AG09319 (cell line): ENCODE measurements at regions not wholly inside any gene's neighbourhood (a gene's known extent, or its start where the extent isn't known, plus 50 kb on each side); places are given as distances from the start of the nearest gene placed in this dataset.
"Not testable (repeated sequence)": the region's sequence is repeated elsewhere in the genome, so short reads cannot be mapped to it uniquely, and the experiment has no call there.

ENCODE experiments used
- DNase-seq: peaks from one replicate; pipeline ENCODE4 v3.0.0-alpha.2; 2010; ENCODE audit warnings: low read depth; ENCODE audit errors: extremely low read depth
- CTCF ChIP-seq: IDR thresholded peaks from 2 replicates; pipeline ENCODE4 v1.5.1; 2011; ENCODE audit warnings: low read depth, mild to moderate bottlenecking, inconsistent platforms, low read length, moderate library complexity

- TF ChIP-seq CTCF = no peak
- DNase-seq = no peak
Observed at GRCh38 chr4:9594948-9595347, 150.7 kb downstream of the DEFB131A start.

GRCh38 chr4:9595531-9595930, 151.3 kb downstream of the DEFB131A start:
- not testable (repeated sequence) for DNase-seq

GRCh38 chr4:9599266-9599665, 155.1 kb downstream of the DEFB131A start:
- DNase-seq = no peak
- TF ChIP-seq CTCF = no peak

DNA sequence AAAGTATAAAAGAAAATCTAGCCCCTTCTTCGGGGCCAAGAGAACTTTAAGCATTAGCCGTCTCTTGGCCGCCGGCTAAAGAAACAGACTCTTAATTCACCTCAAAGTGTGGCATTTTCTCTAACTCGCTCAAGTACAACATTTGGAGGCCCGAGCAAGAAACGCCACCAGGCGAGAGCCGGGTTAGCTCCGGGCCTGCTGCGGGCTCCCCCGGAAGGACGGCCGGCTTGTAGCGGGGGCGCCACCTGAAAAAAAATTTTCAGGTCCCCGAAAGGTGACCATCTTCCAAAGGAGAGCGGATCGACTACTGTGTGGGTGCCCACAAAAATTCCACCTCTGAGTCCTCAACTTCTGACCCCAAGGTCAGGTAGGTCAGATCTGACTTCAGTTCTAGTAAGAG, 156.0 kb downstream of the DEFB131A start:
- TF ChIP-seq CTCF = no peak
- no peak for DNase-seq

DNA sequence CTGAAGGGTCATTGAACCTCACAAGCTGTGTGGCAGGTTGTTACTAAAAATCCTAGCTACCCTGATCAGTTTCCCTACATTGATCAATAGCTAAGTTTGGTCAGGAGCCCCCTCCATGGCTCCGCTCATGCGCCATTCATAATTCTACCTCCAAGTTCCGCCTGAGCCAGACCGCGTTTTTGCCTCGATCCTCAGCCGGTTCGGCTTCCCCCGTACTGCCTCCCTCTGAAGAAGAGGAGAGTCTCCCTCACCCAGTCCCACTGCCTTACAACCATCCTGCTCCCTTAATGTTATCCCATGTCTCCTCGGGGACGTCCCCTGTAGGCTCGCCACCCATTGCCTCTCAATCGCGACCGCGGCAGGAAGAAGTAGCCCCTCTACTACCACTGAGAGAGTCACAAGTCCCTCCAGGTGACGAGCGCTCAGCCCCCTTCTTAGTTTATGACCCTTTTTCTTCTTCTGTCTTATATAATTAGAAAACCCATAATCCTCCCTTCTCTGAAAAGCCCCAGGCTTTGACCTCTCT, 158.2 kb downstream of the DEFB131A start:
- no peak for TF ChIP-seq CTCF

DNA sequence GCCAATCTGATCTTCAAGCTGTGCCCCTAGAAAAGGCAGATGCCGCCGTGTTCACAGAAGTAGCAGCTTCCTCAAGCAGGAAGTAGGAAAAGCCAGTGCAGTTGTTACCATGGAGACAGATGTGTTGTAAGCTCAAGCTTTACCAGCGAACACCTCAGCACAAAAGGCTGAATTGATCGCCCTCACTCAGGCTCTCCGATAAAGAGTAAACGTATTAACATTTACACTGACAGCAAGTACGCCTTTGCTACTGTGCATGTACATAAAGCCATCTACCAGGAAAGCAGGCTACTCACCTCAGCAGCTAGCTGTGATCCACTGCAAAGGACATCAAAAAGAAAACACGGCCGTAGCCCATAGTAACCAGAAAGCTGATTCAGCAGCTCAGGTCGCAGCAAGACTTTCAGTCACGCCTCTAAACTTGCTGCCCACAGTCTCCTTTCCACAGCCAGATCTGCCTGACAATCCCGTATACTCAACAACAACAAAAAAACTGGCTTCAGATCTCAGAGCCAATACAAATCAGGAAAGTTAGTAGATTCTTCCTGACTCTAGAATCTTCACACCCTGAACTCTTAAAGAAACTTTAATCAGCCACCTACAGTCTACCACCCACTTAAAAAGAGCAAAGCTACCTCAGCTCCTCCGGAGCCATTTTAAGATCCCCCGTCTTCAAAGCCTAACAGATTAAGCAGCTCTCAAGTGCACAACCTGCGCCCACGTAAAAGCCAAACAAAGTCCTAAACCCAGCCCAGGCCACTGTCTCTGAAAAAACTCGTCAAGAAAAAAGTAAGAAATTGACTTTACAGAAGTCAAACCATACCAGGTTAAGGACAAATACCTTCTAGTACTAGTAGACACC, 160.0 kb downstream of the DEFB131A start:
- DNase-seq = not testable (repeated sequence)

More for the DNA sequence above, 158.2 kb downstream of the DEFB131A start:
- DNase-seq = no peak

DNA sequence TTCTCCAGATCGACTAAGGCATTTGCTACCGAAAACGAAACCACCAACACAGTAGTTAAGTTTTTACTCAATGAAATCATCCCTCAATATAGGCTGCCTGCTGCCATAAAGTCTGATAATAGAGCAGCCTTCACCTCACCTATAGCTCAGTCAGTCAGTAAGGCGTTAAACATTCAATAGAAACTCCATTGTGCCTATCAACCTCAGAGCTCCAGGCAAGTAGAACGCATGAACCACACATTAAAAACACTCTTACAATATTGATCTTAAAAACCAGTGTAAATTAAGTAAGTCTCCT, 160.6 kb downstream of the DEFB131A start:
- DNase-seq = not testable (repeated sequence)

DNA sequence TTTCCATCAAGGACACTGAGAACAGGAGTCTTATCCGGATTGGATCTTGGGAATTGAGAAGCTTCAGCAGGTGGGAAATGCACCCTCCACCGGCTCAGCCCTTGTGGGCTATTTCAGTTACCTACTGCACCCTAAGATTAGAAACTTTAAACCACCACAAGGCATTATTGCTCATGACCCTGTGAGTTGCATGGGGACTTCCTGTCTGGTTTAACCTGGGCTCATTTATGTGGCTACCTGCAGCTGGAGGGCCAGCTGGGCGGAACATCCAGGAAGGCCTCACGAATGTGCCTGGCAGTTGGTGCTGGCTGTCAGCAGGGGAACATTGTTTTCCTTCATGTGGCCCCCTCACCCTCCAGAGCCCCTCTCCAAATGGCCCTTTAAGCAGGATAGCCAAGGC, 164.1 kb downstream of the DEFB131A start:
- no peak for TF ChIP-seq CTCF
- DNase-seq = no peak

DNA sequence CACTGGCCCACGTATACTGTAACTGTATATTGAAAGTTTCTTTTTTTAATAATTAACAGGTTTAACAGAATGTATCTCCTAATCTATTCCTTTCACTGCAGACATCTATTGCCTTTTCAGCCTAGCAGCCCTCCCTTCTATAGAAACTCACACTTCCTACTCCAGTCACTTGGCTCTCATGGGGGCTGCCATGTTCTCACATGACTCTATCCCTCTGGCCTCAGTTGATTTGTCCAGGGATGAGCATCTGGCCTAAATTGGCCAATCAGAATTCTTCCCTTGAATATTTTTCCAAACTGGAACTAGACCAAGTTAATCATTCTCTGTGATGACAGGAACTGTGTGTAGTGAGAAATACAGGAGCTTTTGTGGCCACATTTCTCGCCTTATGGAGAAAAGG, 166.1 kb downstream of the DEFB131A start:
- DNase-seq = not testable (repeated sequence)
